Activated T-cell treated with anti-CD3 and anti-CD28 coated beads, Interleukin-2, amount 50 U/mL, for 4 hours (primary cell): ENCODE measurements at regions not wholly inside any gene's neighbourhood (a gene's known extent, or its start where the extent isn't known, plus 50 kb on each side); places are given as distances from the start of the nearest gene placed in this dataset.

ENCODE experiments used
- ATAC-seq, 2 donors: fragments of 200-7000 bp; cut with Tn5 transposase; one replicate each; pipeline ENCODE4 v1.10.0; 2021
- DNase-seq: peaks from one replicate; pipeline ENCODE4 v3.0.0-alpha.2; 2020
- H3K27me3 Mint-ChIP-seq: one replicate; pipeline ENCODE4 v1.8.0; 2021; ENCODE audit warnings: low read depth, mixed read lengths
- H3K36me3 Mint-ChIP-seq: one replicate; pipeline ENCODE4 v1.8.0; 2022; ENCODE audit warnings: mixed read lengths; ENCODE audit not compliant: insufficient read depth
- H3K4me1 Mint-ChIP-seq: one replicate; pipeline ENCODE4 v1.8.0; 2021; ENCODE audit warnings: low read depth, mixed read lengths
- H3K4me3 Mint-ChIP-seq: one replicate; pipeline ENCODE4 v1.8.0; 2021; ENCODE audit warnings: mild to moderate bottlenecking, moderate library complexity, mixed read lengths
- H3K9me3 Mint-ChIP-seq: one replicate; pipeline ENCODE4 v1.8.0; 2021; ENCODE audit warnings: mixed read lengths

DNA sequence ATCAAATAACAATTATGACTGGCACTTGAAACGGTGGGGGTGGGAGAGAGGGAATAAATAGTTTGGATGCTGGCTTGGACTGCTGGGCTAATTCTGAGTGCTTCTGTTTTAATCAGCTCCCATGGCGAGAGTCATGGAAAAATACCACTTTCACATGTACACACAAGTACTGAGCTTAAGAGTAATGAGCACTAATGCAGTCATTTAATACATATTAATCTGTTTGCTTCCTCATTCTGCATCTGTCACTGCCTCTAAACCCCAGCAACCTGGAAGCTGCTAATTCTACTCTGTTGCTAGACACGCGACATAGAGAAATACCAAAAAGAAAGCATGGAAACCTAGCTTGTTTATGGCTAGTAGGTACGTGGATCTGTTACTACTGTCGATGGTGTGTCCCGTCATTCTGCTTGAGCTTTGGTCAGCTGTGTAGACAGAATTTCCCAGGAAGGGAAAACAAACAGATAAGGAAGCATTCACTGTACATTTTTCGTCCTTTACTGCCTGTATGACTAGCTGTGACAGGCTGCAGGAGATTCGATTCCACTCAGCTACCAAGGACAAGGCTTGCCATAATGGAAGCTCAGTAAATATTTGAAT, 238.8 kb downstream of the BAMBI start:
- H3K4me1 Mint-ChIP-seq: no peaks in the 10 kb centered on the region
- no peak for ATAC-seq

DNA sequence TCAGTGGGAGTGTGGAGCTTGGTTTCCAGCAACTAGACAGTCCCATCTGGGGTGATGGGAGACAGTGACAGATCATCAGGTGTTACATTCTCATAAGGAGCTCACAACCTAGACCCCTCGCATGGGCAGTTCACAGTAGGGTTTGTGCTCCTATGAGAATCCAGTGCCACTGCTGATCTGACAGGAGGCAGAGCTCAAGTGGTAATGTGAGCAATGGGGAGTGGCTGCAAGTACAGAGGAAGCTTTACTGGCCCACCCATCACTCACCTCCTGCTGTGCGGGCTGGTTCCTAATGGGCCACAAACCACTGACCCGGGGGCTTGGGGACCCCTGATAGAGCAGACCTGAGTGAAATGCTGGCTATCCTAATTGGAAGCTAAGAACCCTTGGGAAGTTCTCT, 242.8 kb downstream of the BAMBI start:
- Mint-ChIP-seq H3K4me1 (no peaks in the 10 kb centered on the region), H3K36me3 (no peaks in the 10 kb centered on the region), H3K9me3 (no peaks in the 10 kb centered on the region), H3K4me3 (no peak overlapping the region), H3K27me3 (peaks cover 14% of the 10 kb centered on the region)
- ATAC-seq: no peak
- DNase-seq: no peak

More for the DNA sequence above, 238.8 kb downstream of the BAMBI start:
- no peak for DNase-seq
- Mint-ChIP-seq H3K27me3 (no peaks in the 10 kb centered on the region), H3K36me3 (no peaks in the 10 kb centered on the region), H3K9me3 (no peaks in the 10 kb centered on the region), H3K4me3 (no peak overlapping the region)

DNA sequence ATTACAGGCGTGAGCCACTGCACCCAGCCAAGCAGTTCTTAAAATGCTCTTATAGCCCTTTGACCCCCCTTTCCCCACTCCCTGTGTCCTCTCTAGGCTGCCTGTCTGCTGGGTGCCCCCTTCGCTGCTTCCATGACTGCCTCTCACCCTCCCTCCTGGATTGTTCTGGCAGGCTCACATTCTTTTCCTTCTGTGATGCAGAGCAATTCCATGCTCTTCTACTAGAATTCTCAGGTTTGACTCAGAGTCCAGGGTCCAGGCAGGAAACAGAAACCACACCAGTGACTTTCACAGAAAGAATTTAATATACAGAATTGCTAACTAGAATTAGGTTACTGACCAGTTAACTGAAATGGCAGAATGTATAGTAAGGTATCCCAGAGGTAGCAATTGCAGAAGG, 244.8 kb downstream of the BAMBI start:
- no peak overlapping the region for H3K4me3 Mint-ChIP-seq
- DNase-seq: no peak
- no peaks in the 10 kb centered on the region for H3K36me3 Mint-ChIP-seq
- no peaks in the 10 kb centered on the region for H3K9me3 Mint-ChIP-seq
- peaks cover 19% of the 10 kb centered on the region for H3K27me3 Mint-ChIP-seq
- ATAC-seq: no peak
- H3K4me1 Mint-ChIP-seq: no peaks in the 10 kb centered on the region

DNA sequence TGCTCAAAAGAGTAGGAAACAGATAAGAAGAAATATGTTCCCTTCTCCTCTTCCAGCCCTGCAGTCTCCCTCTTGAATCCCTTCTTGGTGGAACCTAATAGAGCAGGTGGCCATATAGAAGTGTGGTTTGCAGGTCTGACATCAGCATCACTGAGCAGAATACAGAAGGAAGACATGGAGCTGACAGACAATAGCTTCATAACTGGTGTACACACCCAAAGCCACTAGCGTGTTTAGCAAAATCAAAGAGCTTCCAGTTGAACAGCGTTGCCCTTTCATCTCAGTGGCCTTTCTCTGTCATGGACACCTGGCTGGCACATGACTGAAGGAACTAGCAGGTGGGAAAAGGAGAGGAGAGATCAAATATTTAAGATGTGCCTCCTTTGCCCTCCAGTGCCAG, 245.5 kb downstream of the BAMBI start:
- no peak for DNase-seq
- H3K4me3 Mint-ChIP-seq: no peak overlapping the region
- no peaks in the 10 kb centered on the region for H3K4me1 Mint-ChIP-seq
- no peaks in the 10 kb centered on the region for H3K36me3 Mint-ChIP-seq
- H3K9me3 Mint-ChIP-seq: no peaks in the 10 kb centered on the region
- ATAC-seq: no peak
- peaks cover 19% of the 10 kb centered on the region for H3K27me3 Mint-ChIP-seq

DNA sequence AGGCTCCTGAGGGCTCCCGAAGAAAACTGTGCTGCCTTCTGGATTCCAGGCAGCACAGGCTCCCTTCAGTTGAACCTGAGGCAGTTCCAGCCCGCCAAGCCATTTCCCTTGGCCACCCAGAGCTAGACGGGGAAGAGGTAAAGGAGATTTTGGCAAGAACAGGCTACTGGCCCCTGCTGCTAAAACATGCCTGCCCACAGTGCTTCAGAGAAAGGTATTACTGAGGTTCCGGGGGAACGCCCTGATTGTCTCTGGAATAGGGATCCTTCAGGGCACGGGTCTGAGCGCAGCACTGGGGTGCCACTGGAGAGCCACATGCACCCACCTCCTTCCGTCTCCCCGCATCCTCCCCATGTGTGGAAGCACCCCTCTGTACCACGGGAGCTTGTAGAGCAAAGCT, 247.4 kb downstream of the BAMBI start:
- peaks cover 19% of the 10 kb centered on the region for H3K27me3 Mint-ChIP-seq
- no peak overlapping the region for H3K4me3 Mint-ChIP-seq
- no peak for DNase-seq
- no peaks in the 10 kb centered on the region for H3K36me3 Mint-ChIP-seq
- no peaks in the 10 kb centered on the region for H3K9me3 Mint-ChIP-seq
- no peak for ATAC-seq
- H3K4me1 Mint-ChIP-seq: no peaks in the 10 kb centered on the region

DNA sequence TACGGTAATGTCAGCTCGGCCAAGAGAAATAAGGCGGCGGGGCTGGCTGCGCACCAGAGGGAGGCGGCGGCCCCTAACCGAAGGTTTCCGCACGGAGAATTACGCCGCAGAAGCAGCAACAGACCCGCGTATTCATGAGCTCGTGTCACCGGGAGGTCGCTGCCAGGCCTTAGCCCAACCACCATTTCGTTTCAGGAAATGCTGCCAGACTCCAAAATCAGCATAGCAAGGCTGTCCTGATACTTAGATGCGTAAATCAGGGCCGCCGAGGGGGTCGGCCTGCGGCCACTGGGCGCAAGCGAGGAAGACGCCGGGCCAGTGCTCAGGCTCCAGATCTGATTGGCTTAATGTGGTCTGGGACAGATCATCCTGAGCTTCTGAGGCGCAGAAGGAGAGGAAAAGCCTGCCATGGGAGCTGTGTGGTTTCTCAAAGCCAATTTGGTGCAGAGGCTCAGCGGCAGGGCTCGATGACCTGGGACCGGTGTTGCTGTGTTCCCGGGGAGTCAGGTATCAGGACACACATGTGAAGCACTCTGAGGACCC, 247.9 kb downstream of the BAMBI start:
- Mint-ChIP-seq H3K4me3 (no peak overlapping the region), H3K36me3 (no peaks in the 10 kb centered on the region), H3K9me3 (no peaks in the 10 kb centered on the region), H3K4me1 (no peaks in the 10 kb centered on the region), H3K27me3 (peaks cover 19% of the 10 kb centered on the region)
- DNase-seq: no peak
- ATAC-seq: no peak

DNA sequence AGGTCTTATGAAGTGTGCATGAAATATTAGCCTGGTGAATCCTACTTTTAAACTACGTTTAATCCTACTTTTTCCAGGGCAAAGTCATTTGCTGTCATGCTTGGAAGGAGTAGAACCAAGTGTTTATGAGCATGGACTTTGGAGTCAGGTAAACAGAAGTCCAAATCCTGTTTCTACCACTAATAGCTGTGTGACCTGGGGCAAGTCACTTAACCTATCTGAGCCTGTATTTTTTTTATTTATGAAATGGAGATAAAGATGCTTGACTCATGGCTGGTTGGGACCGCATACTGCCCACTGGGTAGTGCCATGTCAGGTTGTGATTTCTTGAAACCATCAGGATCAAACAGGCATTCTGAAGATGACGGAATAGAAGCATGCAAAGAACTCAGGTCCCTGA, 249.6 kb downstream of the BAMBI start:
- Mint-ChIP-seq H3K9me3 (no peaks in the 10 kb centered on the region), H3K27me3 (peaks cover 21% of the 10 kb centered on the region), H3K4me1 (no peaks in the 10 kb centered on the region), H3K36me3 (no peaks in the 10 kb centered on the region), H3K4me3 (no peak overlapping the region)
- DNase-seq: no peak
- ATAC-seq: no peak

DNA sequence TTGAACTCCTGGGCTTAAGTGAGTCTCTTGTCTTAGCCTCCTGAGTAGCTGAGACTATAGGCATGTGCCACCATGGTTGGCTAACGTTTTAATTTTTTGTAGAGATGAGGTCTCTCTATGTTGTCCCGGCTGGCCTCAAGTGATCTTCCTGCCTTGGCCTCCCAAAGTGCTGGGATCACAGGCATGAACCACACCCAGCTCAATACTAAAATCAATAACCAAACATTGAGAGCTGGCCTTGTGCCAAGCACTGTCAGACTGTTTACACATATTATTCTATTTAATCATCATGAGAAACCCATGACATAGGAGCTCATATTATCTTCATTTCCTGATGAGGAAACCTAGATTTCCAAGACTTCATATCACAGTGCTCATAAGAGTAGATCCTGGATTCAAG, 251.2 kb downstream of the BAMBI start:
- Mint-ChIP-seq H3K4me1 (no peaks in the 10 kb centered on the region), H3K36me3 (no peaks in the 10 kb centered on the region), H3K27me3 (peaks cover 16% of the 10 kb centered on the region), H3K4me3 (no peak overlapping the region), H3K9me3 (no peaks in the 10 kb centered on the region)
- ATAC-seq (no peak), DNase-seq (no peak)

DNA sequence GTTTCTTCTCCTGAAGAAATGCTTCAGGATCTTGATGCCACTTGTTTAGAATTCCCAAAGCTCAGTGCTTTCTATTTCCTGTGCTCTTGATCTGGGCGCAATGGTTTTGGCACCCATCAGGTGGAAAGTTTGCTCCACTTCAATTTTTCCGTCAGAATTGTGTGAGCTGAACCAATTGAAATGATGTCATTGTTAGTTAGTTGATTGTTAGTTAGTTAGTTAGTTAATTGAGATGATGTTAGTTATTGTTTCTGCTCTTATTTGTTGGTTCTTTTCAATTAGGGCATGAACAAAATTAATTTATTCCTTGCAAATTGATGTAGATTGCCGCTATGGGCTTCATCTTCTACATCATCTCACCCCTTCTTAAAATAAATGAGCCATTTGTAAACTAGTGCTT, 252.6 kb downstream of the BAMBI start:
- H3K9me3 Mint-ChIP-seq: no peaks in the 10 kb centered on the region
- H3K4me3 Mint-ChIP-seq: no peak overlapping the region
- no peak for ATAC-seq
- H3K4me1 Mint-ChIP-seq: no peaks in the 10 kb centered on the region
- peaks cover 8% of the 10 kb centered on the region for H3K27me3 Mint-ChIP-seq
- DNase-seq: no peak
- no peaks in the 10 kb centered on the region for H3K36me3 Mint-ChIP-seq

DNA sequence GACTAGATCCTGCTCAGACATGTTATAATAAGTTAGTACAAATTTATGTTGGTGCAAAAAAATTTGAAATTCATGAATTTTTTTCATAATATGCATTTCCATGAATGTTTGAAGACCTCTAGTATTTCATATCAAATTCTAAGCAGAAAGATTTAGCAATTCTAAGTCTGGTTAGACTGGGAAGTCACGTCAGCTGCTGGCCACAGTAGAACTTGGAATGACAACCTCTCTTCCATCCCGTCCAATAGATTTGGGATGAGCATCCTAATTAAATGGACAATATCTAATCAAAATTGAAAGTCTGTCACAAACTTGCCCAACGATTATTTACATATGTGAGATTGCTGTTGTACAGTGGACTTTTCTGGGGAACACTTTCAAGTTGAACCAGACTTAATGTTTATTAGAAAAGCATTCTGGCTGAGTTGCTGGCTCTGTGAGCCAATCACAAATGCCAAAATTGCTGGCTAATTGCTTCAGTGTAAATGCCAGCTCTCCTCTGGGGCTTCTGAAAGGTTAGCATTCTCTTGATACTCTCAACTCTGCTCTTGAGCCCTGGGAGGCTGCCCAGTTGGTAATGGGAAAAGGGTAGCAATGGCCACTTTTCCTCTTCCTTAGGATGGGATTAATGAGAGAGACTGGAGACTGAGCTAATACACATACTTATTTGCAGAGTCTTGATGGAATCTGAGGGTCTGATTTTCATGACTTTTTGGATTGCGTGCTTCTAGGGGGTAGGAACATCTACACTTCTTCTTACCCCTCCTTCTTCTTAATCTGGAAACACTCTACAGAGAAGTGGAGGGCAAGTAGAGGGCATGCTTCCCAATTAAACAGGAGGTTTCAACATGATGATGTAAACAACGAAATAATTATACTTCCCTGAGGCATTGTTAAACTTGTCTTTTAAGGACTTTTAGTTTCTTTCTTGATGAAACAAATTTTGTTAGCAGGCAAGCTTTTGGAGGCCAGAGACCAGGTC, 253.5 kb downstream of the BAMBI start:
- H3K9me3 Mint-ChIP-seq: no peaks in the 10 kb centered on the region
- H3K27me3 Mint-ChIP-seq: peaks cover 2% of the 10 kb centered on the region
- H3K36me3 Mint-ChIP-seq: no peaks in the 10 kb centered on the region
- H3K4me3 Mint-ChIP-seq: no peak overlapping the region
- DNase-seq: no peak
- H3K4me1 Mint-ChIP-seq: no peaks in the 10 kb centered on the region
- ATAC-seq: no peak

DNA sequence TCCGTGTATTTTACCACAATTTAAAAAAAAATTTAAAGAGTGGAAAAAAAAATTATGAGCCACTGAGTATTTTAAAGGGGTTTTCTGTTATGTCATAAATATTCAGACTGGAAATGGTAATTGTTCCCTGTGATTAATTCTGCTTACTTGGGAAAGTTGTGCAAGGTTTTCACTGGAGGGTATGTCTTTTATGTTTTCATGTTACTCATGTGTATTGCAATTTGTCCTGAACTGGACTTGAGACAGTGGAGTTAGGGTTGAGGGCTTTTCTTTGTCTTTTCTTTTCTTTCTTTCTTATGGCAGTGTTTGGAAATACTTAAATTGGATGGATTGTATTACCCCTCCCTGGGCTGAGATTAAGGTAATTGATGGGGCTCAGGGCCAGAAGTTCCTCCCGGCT, 257.7 kb downstream of the BAMBI start:
- no peak for DNase-seq
- no peak for ATAC-seq
- no peaks in the 10 kb centered on the region for H3K4me1 Mint-ChIP-seq
- H3K36me3 Mint-ChIP-seq: no peaks in the 10 kb centered on the region
- no peaks in the 10 kb centered on the region for H3K9me3 Mint-ChIP-seq
- H3K4me3 Mint-ChIP-seq: no peak overlapping the region
- peaks cover 2% of the 10 kb centered on the region for H3K27me3 Mint-ChIP-seq

DNA sequence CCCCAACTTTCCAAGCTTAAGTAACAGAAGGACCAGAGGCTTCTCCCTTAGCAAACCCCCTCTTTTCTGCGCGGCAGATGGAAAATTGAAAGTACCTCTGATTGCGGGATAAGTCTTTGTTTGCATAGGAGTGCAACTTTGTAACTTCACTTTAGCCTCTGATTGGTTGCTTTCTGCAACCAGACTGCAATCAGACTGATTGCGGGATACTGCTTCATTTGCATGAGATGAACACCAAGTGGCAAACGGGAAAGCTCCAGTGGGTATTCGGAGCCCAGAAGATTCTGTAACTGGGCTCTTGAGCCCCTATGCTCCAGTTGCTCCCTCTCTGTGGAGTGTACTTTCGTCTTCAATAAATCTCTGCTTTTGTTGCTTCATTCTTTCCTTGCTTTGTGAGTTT, 260.6 kb downstream of the BAMBI start:
- Mint-ChIP-seq H3K9me3 (no peaks in the 10 kb centered on the region), H3K36me3 (no peaks in the 10 kb centered on the region), H3K4me3 (no peak overlapping the region), H3K4me1 (no peaks in the 10 kb centered on the region), H3K27me3 (no peaks in the 10 kb centered on the region)
- no peak for DNase-seq
- ATAC-seq: no peak

DNA sequence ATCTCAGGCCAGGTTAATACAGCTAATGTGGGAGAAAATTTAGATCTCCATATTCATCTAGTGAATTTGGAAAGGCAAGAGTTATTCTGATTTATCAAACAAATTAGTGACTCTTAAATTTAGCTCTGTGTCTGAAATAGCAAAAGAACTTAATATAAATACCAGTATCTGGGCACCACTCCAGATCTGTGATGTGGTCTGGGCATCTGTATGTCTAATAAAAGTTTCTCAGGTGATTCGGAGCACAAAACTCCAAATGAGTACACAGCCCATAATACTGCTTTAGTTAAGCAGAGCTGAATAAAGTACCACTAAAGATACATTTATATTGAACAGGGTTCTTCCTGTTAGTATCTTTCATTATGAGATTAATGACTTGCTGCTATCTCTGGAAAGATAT, 261.4 kb downstream of the BAMBI start:
- H3K36me3 Mint-ChIP-seq: no peaks in the 10 kb centered on the region
- H3K9me3 Mint-ChIP-seq: no peaks in the 10 kb centered on the region
- ATAC-seq (no peak), DNase-seq (no peak)
- H3K4me3 Mint-ChIP-seq: no peak overlapping the region
- no peaks in the 10 kb centered on the region for H3K27me3 Mint-ChIP-seq
- no peaks in the 10 kb centered on the region for H3K4me1 Mint-ChIP-seq

DNA sequence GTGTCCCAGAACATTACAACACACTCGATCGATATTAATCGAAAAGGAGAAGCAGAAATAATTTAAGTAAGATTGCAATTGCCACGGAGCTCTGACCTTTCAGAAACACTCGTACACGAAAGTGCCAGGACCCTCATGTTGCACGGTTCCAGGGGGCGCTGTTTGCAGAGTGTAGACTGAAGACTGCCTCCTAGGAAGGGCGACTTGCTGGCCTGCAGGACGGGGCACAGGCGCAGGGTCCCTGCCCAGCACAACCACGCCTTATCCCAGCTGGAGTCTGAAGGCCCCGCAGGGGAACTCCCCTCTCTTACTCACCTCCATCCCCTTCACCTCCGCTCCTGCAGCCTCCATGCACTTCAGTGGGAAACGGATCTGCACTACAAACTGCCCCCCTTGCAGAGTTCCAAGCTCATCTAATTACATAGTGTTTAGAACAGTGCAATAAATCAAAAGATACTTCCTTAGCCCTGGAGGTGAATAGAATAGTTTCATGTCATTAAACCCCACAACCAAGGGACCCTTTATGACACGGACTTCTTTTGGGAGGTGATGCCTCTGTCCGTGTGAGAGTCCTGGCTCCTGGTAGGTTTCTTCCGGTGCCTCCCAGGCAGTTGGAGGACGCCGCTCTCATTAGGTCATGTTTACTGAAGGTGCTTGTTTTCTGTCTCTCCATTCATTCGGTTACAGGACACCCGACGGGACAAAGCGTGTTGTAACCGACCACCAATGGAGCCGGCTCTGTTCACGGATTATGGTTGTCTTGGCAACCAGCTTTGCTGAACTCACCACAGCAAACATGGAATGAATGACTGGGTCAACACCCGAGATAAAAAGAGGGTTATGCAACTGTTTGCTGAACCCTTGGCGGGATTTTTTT, 262.2 kb downstream of the BAMBI start:
- no peaks in the 10 kb centered on the region for H3K36me3 Mint-ChIP-seq
- peaks cover 1% of the 10 kb centered on the region for H3K9me3 Mint-ChIP-seq
- H3K4me1 Mint-ChIP-seq: no peaks in the 10 kb centered on the region
- H3K4me3 Mint-ChIP-seq: no peak overlapping the region
- no peaks in the 10 kb centered on the region for H3K27me3 Mint-ChIP-seq
- ATAC-seq (no peak), DNase-seq (no peak)
